GM18907 (cell line): ENCODE measurements at regions not wholly inside any gene's neighbourhood (a gene's known extent, or its start where the extent isn't known, plus 50 kb on each side); places are given as distances from the start of the nearest gene placed in this dataset.

Source experiments
- ATAC-seq: cut with Tn5 transposase; IDR thresholded peaks from one replicate; pipeline ENCODE4 v1.9.1; 2021; ENCODE audit warnings: mild to moderate bottlenecking, moderate library complexity; ENCODE audit not compliant: unreplicated experiment

DNA sequence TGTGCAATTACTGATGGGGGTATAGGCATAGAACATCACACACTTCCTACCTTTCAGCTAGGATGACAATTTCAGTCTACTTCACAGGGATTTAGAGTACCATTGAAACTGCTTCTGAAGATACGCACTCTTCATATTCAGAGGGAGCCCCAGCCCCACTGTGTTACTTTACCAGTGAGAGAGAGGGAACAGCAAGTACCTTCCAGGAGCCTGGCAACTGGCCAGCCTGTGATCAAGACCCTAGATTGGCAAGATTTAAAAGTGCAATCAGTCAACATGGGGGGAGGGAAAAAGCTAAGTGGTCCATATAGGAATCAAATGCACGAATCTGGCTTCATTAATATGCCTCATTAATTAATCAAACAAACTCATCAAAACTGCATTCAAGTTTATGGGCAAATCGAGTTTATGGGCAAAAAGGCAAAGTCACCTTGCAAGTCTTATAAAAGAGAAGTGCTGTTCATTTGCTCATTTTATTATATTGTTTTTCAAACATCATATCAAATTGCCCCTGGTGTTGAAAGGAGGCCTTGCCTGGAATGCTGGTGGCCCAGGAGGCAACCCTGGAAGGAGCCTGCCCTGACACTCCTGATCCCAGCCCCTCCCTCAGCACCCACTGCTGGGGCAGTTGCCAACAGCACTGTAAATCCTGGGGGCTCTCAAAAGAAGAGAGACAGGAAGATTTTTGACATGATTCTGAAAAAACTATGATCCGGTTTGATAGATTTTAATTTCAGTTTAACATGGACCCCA, 184.9 kb upstream of the DPT start:
- ATAC-seq, result no peak

- ATAC-seq, result no peak
Measured at GRCh38 chr1:168917309-168917708, 188.3 kb upstream of the DPT start.

- no peak for ATAC-seq
Measured at GRCh38 chr1:168917796-168918195, 188.7 kb upstream of the ATP1B1 start.

- no peak for ATAC-seq
Measured at GRCh38 chr1:168918860-168919741, 187.4 kb upstream of the ATP1B1 start.

- no peak for ATAC-seq
Measured at GRCh38 chr1:168920456-168921094, 185.9 kb upstream of the ATP1B1 start.

DNA sequence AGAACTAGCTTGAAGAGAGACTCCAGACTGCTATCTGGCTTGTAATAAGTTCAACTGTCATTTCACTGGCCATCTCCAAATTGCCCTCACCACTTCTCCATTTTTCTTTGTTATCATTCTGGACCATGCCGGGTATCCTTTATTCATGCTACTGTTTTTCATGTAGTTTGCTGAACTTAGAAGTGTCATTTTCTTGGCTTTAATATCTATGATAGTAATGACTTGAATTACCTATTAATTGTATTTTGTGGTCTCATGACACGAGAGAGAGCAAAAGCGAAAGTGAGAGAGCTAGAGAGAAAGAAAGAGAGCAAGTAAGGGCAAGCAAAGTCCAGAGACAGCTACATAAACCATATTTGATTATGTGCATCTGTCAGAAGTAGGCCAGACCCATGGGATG, 184.9 kb upstream of the ATP1B1 start:
- peak; percentile 82 for ATAC-seq

DNA sequence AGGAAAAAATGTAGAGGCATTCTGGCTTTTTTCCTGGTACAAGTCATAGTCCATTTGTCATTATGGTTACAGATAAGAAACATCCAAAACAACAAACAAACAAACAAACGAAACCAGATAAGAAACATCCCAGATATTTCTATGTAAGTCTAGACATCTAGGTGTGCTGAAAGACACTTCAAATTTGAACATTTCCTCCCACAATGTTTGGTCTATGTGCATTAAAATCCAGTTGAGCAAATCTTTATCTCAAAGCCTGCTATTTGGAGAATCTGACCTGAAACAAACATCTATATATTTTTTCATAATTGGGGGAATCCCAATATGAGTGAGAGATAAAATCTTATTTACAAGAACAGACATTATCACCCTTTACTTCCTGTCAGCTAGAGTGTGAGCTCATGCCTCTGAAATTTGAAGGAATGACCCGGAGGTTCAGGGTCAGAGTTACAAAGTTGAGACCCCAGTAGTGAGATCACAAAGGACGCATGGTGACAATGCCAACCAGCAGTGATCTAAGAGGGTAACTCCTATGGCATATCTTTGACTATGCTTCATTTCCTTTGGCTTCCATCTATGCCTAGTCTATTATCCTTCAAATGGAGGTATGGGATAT, 182.9 kb upstream of the ATP1B1 start:
- no peak for ATAC-seq

DNA sequence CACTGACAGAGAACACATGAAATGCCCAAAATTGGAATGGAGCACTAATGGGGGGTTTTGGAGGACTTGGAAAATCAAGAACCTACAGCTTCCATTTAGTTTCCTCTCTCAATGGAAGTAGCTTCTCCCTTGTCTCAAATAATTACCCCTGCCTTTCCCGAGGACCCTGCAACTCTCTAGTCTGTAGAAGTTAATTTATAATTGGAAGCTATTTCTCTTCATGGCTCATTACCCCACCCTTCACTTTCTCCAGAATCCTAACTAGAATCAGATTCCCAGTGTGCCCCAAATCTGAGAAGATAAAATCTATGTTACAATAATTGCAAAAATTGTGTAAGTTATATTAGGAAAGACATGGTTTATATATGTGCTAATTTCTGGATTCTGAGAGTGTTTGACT, 181.5 kb upstream of the ATP1B1 start:
- no peak for ATAC-seq

- no peak for ATAC-seq
Measured at GRCh38 chr1:168926236-168926635, 180.3 kb upstream of the ATP1B1 start.

DNA sequence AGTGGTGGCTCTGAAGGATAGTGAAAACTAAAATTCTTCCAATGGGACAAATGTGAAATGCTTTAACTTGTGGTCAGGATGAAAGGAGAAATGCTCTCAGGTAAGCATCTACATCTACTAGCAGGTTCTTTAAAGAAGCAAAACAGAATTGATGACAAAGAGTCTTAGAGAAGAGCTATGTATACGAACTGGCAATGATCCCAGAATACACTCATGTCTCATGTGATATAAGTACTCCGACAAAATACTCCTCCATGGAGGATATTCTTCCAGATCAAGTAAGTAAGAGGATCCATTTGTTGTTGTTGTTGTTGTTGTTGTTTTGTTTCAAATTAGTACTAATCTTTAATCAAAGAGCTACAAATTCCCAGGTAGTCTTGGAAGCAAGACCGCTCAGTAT, 174.0 kb upstream of the ATP1B1 start:
- ATAC-seq, result no peak

DNA sequence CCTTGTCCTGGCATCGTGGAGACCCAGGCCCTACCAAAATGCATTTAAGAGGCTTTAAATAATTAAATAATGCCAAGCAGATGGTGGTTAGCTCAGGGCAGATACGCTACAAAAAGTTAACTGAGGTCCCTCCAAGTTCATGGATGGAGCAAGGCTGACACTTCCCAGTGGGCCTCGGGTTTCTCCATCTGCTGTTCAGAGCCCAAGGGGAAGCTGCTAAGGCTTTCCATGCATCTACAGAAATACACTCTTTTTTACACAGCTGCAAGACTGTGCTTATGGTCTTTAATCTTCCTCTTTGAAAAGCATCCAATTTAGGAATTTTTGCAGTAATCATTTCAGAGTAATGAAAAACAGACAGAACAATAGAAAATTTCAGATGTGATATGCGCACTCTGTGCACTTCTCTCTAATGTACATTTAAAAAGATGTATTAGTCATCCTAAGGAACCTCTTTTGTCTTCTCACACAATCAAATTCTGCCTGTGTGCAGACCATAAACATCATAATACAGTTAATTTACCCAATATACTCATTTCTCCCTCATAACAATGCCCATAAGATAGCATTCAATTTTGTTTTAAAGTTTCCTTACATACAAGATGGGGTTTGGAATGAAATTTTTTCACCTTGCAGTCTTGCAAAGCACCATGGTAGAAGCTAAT, 173.2 kb upstream of the ATP1B1 start:
- ATAC-seq, result no peak

DNA sequence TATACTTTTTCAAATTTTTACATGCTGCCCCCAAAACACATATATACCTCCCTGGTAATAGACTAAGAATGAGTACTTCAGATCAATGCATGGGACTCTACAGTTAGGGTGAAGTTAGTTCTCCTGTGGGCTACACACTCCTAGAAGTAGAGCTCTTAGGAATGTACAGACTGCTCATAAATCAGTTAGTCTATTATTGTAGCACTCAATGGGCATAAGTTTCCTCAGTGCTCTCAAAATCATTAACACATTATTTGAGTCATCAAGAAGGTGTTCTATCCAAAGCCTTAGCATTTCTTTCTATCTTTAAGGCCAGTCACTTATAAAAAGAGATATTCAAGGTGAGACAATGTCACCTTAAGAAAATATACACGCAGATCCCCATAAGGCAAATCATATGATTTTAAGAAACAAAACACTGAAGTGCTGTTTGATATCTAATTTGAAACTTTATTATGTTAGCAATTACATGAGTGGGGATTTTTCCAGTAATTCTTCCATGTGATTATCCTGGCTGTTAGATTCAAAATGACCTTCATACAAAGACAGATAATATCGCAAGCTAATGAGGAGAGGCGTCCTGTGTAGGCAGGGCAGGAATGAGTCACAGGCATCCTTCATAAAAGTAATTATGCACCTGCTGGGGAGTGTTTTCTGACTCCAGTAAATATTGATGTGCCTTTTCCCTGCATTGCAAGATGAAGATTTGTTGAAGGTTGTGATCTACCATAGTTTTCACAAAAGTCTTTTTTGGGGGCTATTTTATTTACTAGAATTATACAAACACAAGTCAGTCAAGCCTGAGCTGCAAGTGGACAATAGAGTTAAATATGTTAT, 167.2 kb upstream of the ATP1B1 start:
- ATAC-seq, result no peak

- ATAC-seq, result no peak
Measured at GRCh38 chr1:168939947-168940223, 166.6 kb upstream of the ATP1B1 start.

GRCh38 chr1:168941640-168942039, 164.8 kb upstream of the ATP1B1 start:
- ATAC-seq, result no peak

DNA sequence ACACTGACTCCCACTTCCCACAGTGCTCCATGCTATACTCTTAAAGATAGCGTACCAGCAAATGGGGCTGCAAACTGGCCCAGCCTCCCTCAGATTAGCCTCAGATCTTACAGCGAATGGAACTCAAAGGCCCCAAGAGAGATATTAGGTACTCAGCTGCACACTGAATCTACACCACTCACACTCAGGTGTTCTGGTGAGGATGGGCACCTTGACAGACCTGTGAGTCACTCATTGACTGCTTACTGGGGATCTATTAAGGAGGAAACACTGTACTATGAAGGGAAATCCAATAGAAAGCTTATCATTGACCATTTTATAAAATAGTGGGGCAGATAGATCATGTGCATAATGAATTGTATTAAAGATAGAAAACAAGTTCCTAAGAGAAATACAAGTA, 164.3 kb upstream of the ATP1B1 start:
- ATAC-seq, result no peak

- no peak for ATAC-seq
Measured at GRCh38 chr1:168945870-168946269, 160.6 kb upstream of the ATP1B1 start.

DNA sequence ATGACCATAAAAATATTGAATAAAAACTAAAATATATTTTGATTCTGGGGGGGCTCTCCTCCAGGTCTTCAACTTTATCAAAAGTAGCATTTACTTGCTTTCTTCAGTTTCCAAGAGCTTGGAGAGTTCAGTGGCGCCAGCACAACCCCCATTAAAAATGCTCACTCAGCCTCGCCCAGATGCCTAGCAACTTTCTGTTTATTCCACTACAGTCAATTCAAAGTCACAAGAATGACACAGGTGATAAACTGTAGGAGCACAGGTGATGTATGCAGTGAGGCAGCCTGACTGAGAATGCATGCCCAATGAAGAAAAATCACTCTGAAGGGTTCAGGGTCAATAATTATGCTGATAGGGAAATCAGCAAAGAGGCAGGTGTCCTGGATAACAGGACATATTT, 159.4 kb upstream of the ATP1B1 start:
- ATAC-seq, result no peak

DNA sequence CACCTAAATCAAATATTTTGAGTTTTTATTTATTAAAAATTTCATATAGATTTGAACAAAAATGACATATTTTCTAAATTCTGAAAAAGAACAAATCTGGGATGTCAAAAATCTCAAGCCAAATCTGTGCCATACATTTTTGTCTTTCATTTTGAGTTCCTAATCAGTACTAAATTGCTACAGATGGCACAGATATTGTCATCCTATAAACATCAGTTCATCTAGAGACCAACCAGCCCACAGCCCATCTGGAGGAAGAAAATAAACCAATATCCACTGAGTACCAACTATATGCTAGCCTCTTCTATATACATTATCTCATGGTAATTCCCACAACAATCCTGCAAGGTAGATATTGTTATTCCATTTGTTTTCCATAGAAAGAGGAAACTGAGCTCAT, 156.8 kb upstream of the ATP1B1 start:
- no peak for ATAC-seq

- ATAC-seq, result no peak
Measured at GRCh38 chr1:168957818-168958217, 148.7 kb upstream of the ATP1B1 start.
